ENCODE measurements at regions not wholly inside any gene's neighbourhood (a gene's known extent, or its start where the extent isn't known, plus 50 kb on each side); places are given as distances from the start of the nearest gene placed in this dataset.

- no peak for TF ChIP-seq TAF1 (IDR thresholded peaks at IDR 0.05; ENCODE audit: borderline replicate concordance, low read depth, low read length)
- TF ChIP-seq POLR2A (IDR thresholded peaks at IDR 0.05; ENCODE audit: low read depth, low read length) = no peak
Measured at GRCh38 chr4:32684160-32684559, 1964.0 kb downstream of the PCDH7 start.
